Stimulated activated CD8-positive, alpha-beta memory T cell treated with anti-CD3 and anti-CD28 coated beads, Interleukin-4, amount 100 ng/mL, for 48 hours (primary cell): ENCODE measurements at regions not wholly inside any gene's neighbourhood (a gene's known extent, or its start where the extent isn't known, plus 50 kb on each side); places are given as distances from the start of the nearest gene placed in this dataset.

ENCODE experiments used
- DNase-seq: peaks from one replicate; pipeline ENCODE4 v3.0.0-alpha.2; 2020

DNA sequence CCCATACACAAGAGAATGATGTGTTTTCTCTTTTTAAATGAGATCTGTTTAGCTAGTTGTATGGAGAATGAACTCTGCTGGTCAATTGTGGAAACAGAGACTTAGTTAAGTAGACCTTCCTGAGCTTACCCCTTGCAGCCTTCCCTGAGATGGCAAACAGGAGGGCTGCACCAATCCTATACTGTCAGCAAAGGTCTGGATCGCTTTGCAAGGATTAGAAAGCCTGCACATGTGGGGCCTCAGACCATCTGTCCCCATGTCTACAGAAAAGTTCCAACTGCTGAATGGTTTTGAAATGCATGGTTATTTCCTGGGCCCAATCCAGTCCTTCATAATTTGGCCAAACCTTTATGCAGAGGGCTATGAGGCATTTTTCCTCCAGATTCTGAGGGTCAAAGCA is 183.9 kb upstream of the SLC10A2 start:
- no peak for DNase-seq

DNA sequence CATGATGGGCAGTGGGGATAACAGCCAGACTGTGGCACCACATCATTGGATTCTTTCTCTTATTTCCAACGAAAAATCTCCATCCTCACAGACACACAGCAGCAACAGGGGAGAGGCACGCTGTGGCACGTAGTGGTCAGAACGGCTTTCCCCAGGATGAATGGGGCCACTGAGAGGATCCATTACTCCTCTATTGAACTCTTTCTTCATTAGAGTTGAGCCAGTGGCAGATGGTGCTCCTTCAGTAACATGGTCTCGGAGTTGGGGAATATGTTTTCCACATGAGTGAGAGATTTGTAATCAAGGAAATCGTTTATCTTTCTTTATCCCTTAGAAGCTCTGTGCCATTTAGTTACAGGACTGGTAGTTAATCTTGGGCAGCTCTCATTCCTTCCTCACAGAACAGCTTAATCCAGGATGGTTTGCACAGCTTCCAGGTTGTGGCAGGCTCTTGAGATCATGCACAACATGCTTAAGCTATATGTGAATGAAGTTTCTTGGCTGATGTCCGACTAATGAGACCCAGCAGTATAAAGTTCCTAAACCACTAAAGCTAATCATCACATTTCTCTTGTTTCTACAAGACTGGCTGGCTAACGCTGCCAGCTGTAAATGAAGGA is 180.5 kb upstream of the SLC10A2 start:
- DNase-seq = no peak

DNA sequence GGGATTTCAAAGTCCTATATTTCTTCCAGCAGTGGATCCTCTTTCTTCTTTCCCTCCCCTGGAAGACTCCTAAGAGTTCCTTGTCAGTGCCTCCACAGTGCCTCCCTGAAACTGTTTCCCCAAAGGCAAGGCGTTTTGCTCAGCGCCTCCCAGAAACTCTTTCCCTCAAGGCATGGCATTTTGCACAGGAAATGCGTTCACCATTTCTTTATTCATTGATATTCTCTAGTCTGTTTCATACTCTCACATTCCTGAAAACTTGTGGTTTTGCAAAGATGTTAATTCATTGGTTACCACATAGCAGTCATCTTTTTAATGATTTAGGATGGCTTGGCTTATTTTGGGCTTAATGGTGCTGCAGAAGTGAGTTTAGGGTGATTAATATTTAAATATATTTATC is 177.3 kb upstream of the SLC10A2 start:
- DNase-seq = no peak

DNA sequence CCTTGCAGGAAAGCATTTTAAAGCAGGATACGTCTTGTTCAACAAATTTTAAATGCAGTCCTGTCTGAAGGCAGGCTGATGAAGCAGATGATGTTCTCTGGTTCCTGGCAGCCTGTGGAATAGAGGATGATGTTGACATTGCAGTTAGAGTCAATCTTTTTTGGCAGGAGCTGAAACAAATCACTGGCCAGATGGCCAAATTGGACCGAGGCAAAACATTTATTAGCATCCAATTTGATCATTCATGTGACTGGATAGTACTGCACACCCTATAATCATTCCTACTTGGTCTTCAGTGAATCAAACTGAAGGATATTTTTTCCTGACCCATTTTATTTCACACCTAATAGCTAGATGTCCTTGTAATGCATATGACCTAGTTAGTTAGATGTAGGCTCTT is 172.2 kb upstream of the SLC10A2 start:
- DNase-seq = no peak

DNA sequence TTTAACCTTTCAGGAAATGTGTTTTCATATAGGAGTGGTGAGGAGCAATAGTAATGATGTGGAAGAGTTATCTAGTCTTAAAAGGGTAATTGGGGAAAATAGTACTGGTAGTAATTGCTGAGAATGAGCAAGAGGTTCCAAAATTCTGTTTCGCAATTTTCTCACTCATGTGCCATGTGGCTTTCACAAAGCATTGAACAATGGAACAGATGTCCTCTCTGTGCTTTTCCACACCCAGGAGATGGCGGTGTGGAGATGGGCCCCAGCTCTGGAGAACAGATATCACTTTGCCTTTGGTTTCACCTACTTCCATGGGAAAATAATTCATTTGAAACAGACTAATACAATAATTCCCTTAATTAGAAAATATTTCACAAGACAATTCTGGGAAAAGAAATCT is 170.0 kb upstream of the SLC10A2 start:
- DNase-seq = no peak

DNA sequence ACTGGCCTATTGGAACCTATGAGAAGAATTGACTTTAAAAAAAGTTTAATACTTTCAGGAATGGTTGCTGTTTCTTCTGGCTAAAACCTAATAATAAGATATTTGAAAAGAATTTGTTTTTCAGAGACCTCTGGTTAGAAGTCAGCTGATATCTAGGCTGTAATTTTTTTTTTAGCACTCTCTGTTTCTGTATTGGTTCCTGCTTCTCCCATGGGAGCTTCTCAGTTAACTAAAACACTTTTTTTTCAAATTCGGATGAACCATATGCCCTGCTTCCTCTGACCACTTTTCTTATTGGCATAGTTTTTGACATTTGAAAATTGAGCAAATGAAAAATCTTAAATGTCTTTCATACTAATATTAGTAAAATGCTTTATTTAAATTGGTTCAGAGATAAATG is 163.5 kb upstream of the SLC10A2 start:
- no peak for DNase-seq

DNA sequence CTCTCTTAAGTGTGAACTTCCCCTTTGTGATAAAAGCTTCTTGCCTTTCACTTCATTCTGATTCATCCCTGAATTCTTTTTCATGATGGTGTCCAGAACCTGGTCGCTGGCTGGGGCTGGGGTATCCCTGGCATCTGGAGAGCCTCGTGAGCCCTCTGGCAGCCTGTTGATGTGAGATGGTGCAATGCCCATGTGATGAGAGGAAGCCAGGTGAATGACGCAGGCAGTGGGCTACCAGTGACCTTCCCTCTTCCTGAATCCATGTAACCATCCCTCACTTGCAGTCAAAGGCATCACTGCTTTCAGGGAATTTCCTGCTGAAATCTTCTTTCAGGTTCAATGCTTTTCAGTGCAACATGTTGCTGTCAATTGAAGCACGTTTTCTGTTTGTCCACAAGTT is 158.6 kb upstream of the SLC10A2 start:
- DNase-seq = no peak

DNA sequence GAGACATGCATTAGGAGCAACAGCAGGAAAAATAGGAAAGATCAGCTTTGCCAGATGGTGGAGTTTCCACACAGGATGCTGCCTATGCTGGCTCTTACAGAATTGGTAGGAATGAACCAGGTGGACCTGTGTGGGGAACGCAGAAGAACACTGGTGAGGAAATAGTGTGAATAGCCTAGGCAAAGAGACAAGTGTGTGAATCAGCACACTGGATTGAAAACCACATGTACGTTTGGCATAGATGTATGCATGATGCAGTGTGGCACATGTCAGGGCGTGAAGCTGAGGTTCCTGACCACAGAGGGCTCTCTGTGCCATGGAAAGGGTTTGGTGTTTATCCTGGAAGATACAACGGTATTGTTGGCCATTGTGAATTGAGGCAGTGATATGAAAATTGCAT is 156.5 kb upstream of the SLC10A2 start:
- no peak for DNase-seq

DNA sequence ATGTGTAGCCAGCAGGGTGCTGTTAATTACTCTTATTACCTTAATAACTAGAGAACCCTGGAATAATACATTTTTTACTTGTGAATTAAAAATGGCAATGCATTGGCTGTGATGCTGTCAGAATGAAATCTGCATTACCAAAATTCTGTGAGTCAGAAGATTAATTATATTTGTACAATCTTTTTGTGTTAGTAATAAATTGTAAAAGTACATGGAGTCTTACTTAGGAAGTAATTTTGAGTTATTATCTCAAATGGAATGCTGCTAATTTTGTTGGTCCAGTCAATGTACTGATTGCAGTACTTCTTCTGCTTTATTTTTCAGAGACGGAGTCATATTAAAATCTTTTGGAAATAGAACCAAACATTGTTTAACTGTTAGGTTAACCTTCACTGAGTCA is 152.0 kb upstream of the SLC10A2 start:
- no peak for DNase-seq

DNA sequence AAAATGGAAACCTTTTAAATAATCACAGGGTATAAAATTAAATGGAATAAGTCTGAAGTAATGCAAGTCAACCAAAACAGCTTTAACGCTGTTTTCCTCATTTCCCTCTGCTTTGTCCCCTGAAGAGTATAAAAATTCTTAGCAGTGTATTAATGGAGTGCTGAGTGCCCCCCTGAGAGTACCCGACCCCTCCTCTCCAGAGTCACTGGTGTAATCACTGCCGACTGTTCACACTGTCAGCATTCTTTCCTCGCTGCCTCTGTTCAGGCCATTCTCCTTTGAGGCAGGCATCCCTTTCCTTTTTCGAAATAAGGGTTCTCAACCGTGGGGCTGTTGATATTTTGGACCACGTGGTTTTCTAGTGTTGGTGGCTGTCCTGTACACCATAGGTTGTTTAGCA is 146.9 kb upstream of the SLC10A2 start:
- DNase-seq = no peak

DNA sequence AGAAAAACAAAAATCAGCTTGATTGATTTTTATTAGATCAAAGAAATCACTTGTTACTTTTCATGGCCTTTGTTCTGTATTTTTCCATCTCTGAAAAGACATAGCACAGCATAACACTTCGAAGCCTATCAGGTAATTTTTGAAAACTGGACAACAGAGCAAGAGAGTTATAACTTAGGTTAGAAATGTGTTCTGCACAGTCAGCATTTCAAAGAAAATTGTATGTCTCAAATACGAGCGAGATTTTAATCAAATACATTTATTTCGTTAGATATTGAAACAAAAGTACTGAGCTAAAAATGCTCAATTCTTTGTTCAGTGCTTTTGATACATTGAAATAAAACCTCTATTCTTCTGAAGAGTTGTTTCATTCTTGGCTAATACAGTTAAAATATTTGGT is 144.1 kb upstream of the SLC10A2 start:
- DNase-seq = no peak

DNA sequence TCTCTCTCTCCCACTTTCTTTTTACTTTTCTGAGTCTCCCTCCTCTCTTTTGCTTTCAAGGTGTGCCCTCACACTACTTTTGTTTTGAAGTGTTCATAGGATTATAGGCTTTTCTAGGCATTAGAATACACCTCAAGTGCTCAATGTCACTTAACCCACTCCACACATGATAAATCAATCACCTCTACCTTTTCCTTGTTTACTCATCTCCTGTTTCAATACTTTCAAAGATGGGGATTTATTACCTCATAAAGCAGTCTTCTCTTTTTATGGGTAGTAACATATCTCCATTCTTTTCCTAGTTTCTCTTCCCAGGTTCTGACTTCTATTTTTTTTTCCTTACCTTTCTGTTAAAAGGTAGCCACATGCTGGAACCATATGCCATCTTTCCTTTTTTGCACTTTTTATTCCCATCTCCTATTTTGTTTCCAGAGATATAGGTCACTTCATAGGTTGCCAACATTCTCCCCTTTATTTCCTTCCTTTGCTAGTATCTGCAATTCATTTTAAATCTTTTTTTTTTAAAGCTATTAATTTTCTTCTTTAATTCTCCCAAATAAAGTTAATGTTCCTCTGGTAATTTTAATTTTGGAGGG is 137.6 kb upstream of the SLC10A2 start:
- DNase-seq = no peak

DNA sequence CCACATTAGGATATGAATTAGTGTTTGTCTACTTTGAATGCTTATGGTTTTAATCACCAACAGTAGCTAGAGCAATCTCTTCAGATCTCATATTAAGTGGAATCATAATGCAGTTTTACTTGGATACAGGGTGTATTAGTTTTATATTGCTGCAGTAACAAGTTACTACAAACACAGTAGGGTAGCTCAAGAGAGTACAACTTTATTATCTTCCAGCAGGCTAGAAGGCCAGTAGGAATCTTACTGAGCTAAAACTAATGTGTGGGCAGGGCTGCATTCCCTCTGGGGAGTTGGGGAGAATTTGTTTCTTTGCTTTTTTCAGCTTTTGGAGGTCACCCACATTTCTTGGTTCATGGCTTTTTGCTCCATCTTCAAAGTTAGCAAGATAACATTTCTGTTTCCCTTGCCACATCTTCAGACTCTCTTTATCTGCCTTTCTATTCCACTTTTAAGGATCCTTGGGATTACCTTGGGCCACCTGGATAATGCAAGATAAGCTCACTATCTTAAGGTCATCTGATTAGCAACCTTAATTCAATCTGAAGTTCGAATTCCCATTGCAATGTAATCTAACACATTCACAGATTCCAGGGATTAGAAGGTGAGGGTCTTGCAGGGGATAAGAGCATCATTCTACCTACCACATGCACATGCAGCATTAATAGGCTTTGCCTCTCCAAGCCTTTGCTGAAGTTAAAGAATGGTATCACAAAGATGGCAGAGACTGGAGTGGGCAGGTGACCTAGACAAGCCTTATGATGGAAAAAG is 134.1 kb upstream of the SLC10A2 start:
- no peak for DNase-seq

DNA sequence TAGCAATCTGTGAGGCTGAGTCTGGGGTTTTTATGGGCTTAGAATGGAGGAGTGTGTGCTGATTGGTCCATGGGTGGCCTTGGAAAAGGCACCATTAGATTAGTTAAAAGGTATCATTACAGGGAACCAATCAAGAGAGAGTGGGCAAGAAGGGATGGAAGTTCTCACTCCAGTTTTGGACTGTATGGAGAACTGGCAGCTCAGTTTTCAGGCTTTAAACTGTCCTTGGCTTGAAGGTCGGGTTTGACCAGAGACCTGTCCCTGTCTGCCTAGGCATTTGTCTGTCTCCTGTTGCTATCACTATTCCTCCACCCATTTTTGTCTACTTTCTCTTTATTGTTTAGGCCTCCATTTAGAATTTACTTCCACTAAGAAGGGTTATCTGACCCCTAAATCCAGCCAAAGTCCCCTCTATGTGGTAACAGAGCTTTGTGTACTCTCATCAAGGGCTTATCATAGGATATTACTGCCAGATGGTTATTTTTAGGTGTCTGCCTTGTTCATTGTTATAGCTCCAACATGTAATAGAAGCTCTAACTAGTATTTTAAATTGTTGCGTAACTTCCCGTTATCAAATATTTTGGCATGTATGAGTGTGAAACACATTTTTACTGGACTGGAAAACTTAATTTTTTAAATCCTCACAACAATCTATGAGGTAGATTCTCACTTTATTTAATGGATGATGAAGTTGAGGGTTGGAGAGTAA is 133.3 kb upstream of the SLC10A2 start:
- no peak for DNase-seq

DNA sequence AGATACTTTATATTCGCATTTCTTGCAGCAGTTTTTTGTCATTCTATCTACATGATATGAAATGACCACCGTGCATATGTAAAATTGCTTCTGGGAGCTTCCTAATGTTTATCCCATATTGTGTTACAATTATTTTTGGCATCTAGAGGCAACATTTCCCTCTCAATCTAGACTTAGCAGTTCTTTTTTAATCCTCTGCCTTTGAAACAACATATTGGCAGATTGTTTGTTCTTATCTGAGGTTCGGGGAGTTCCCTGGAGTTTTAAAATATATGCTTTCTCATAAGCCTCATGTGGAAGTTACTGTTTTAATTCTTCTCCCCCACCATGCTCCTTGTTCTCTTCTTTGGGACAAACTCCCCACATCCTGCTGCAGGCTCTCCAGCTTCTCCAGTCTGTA is 130.1 kb upstream of the SLC10A2 start:
- DNase-seq = no peak

DNA sequence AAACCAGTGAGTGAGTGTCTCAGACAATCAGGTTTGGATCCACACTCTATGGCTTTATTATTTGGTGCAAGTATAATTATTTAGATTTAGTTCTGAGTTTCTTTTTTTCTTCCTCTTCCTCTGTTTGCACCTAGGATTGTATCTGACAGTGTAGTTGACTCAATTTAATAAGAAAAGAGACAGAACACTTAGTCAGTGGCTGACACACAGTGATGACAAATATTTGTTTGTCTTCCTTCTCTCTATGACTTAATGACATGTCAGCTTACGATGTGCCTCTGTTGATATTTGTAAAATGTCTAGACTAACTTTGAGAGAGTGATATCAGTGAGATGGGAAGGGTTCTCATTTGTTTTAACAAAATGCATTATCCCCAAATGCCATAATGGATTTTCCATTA is 129.5 kb upstream of the SLC10A2 start:
- no peak for DNase-seq

DNA sequence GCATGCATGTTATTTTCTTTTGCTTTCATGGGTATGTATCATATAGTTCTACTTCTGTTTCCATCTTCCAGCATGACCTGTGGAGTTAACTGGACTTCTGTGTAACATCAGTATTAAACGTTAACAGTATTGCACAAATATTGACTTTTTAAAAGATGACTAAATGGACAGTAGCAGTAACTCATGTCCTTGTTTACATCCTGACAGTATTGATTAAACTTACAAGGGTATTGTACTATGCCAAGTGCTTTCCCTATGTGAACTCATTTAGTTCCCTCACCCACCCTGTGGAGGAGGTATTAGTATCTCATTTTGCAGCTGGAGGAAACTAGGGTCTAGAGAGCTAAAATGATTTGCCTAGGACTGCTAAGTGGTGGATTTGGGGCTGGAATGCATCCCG is 128.7 kb upstream of the SLC10A2 start:
- DNase-seq = no peak

DNA sequence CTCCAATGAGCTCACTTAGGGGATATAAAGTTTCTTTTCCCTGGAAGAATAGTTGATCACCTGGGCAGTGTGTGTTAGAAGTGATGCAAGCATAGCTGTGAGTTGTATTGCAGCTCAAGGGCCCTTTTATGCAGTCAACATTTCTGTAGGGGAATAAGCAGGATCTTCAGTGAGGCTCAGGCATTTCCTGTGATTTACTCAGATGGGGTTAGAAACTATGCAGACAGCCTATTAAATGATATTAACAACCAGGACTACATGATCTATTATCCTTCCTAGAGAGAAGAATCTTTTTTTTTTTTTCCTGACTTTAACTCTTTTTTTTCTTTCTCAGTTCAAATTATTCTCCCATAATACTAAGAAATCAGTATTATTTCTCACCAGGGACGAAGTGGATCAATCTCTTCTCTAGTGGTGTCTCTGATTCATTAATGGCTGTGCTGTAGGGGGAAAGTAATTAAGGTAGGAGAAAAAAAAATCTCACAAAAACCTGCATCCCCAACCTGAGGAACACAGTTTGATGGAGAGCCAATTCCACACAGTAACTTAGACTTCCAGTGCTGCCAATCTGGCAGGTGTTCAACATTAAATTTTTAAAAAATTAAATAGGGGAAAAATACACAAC is 126.4 kb upstream of the SLC10A2 start:
- no peak for DNase-seq

DNA sequence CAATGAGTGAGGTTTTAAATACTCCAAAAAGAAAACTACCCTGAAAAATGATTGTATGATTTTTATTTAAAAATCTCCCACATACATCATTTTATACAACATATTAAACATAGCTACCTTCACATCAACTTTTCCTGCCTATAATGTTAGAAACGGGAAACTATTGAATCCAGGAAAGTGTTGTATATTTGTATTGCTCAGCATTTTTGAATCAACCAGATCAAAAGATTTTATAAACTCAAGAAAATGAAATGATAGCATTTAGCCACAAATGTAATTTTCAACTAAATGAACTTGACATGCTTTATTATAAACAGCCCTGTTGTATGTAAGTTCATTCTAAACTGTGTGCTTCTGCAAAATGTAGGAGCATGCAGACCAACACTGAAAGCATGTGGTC is 124.6 kb upstream of the SLC10A2 start:
- no peak for DNase-seq

DNA sequence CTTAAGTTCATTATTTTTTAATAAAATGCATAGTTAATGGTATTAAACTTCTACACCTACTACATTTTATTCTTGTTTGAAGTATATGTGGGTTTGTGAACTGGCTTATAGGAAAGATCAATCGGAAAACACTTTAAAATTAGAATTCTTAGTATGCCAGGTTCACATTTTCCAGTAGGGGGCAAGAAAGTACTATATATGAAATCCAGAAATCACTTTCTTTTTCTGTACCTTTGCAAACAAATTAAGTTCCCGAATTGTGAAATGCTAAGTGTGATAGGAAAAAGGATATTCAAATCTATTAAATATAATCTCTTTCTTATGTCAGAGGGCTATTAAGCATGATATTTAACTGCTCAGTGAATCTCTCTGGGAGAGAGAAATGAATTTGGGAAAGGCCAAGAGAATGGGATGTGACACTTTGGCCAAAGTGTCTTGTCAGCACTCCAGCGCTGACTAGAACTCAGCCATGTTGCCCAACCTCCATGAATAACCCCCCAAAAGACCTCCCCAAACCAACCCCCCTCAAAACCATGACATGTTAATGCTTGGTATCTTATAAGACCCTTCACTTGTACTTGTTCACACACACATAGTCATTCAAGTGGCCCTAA is 122.6 kb upstream of the SLC10A2 start:
- no peak for DNase-seq

DNA sequence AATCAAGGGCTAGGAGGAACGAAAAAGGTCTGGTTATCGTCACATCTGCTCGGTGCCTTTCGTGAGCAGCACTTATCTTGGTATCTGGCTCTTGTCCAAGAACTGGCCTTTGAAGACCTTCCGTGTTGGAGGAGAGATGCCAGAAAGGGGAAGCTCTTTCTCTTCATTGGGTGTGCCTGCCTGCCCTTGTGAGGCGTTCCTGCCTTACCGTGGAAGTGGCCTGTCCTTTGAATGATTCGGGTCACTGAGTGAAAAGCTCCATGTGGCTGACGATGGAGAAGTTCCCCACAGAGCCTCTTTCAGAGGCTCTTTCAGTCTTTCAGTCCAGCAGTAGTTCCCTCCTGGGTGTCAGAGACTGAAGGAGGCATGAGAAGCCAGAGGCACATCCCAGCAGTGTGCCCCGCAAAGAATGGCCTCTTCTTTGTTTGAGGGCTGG is 121.5 kb upstream of the SLC10A2 start:
- DNase-seq = no peak

DNA sequence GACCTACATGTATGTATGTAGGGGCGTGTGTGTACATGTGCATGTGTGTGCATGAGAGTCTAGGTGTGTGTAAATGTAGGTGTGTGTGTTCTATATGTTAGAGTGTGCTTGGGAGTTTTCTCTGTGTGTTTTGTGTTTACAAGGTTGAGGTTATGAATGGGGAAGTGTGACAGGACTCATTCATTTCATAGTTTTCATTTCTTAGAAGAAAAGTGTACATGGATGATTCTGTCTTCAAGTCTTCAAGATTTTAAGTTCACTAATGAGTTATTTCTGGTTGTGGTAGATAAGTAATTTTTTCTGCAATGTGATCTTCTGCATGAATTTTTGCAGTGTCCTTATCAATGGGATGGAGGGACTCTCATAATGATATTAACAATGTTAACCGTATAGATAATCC is 118.2 kb upstream of the SLC10A2 start:
- DNase-seq = no peak
